Liver (tissue), 8 donors: ENCODE measurements at regions not wholly inside any gene's neighbourhood (a gene's known extent, or its start where the extent isn't known, plus 50 kb on each side); places are given as distances from the start of the nearest gene placed in this dataset.

Experiments used
- DNase-seq: peaks from one replicate; pipeline ENCODE4 v3.0.0-alpha.2; 2017; ENCODE audit warnings: low spot score
- H3K27ac ChIP-seq, 2 donors: one replicate each; pipeline ENCODE4 v1.7.0; 2013; ENCODE audit warnings: inconsistent platforms in 2 of 2, low read length in 2 of 2, control low read depth in 1 of 2, low read depth in 1 of 2, mild to moderate bottlenecking in 1 of 2
- H3K27me3 ChIP-seq, 4 donors: one replicate each; pipeline versions ENCODE4 v1.6.1 to v1.7.0; 2013; ENCODE audit warnings: low read length in 3 of 4, inconsistent platforms in 1 of 4, mild to moderate bottlenecking in 1 of 4, moderate library complexity in 1 of 4; ENCODE audit not compliant: control insufficient read depth in 4 of 4, insufficient read depth in 4 of 4
- H3K36me3 ChIP-seq, 4 donors: one replicate each; pipeline versions ENCODE4 v1.6.1 to v1.7.0; 2013; ENCODE audit warnings: low read length in 3 of 4, mild to moderate bottlenecking in 3 of 4, low read depth in 1 of 4, moderate library complexity in 1 of 4; ENCODE audit not compliant: control insufficient read depth in 4 of 4, insufficient read depth in 3 of 4
- H3K4me1 ChIP-seq, 4 donors: one replicate each; pipeline versions ENCODE4 v1.6.1 to v1.7.0; 2013; ENCODE audit warnings: low read length in 3 of 4, mild to moderate bottlenecking in 3 of 4, moderate library complexity in 1 of 4; ENCODE audit not compliant: control insufficient read depth in 4 of 4, insufficient read depth in 4 of 4
- H3K4me3 ChIP-seq, 3 donors: one replicate each; pipeline versions ENCODE4 v1.6.1 to v1.7.0; 2013; ENCODE audit warnings: low read length in 3 of 3, control low read depth in 1 of 3, low read depth in 1 of 3, mild to moderate bottlenecking in 1 of 3
- H3K9ac ChIP-seq, 2 donors: one replicate each; pipeline ENCODE4 v1.7.0; 2013; ENCODE audit warnings: low read length in 2 of 2, mild to moderate bottlenecking in 2 of 2, moderate library complexity in 2 of 2, control low read depth in 1 of 2, low read depth in 1 of 2
- H3K9me3 ChIP-seq, 4 donors: one replicate each; pipeline versions ENCODE4 v1.6.1 to v1.7.0; 2013; ENCODE audit warnings: low read length in 3 of 4; ENCODE audit not compliant: control insufficient read depth in 4 of 4
- ATF3 ChIP-seq: IDR thresholded peaks from 2 replicates; pipeline ENCODE4 v1.6.1; 2016; ENCODE audit warnings: antibody characterized with exemption
- CTCF ChIP-seq: fragments of 150-350 bp; IDR thresholded peaks from 2 replicates; pipeline ENCODE4 v1.5.1; 2017; ENCODE audit warnings: improper control_type of control experiment, low read depth, low read length; ENCODE audit not compliant: missing input control
- FOXA1 ChIP-seq: IDR thresholded peaks from 2 replicates; pipeline ENCODE4 v1.6.1; 2016; ENCODE audit warnings: antibody characterized with exemption
- FOXA2 ChIP-seq: IDR thresholded peaks from 2 replicates; pipeline ENCODE4 v1.6.1; 2016; ENCODE audit warnings: antibody characterized with exemption
- GABPA ChIP-seq, 2 donors: IDR thresholded peaks in 1 of 2; conservative IDR thresholded peaks in 1 of 2; 2 replicates each; pipeline ENCODE4 v1.6.1; 2016; ENCODE audit warnings: antibody characterized with exemption in 2 of 2, mild to moderate bottlenecking in 1 of 2, moderate library complexity in 1 of 2
- HNF4A ChIP-seq, 2 donors: conservative IDR thresholded peaks; 2 replicates each; pipeline ENCODE4 v1.6.1; 2016; ENCODE audit warnings: antibody characterized with exemption in 2 of 2, mild to moderate bottlenecking in 2 of 2
- HNF4G ChIP-seq: IDR thresholded peaks from 2 replicates; pipeline ENCODE4 v1.6.1; 2016; ENCODE audit warnings: antibody characterized with exemption
- JUND ChIP-seq, 2 donors: IDR thresholded peaks; 2 replicates each; pipeline ENCODE4 v1.6.1; 2016; ENCODE audit warnings: antibody characterized with exemption in 2 of 2
- MAX ChIP-seq: IDR thresholded peaks from 2 replicates; pipeline ENCODE4 v1.6.1; 2016; ENCODE audit warnings: antibody characterized with exemption
- NR2F2 ChIP-seq: IDR thresholded peaks from 2 replicates; pipeline ENCODE4 v1.6.1; 2016; ENCODE audit warnings: antibody characterized with exemption
- REST ChIP-seq: IDR thresholded peaks from 2 replicates; pipeline ENCODE4 v1.6.1; 2016; ENCODE audit warnings: antibody characterized with exemption, mild to moderate bottlenecking
- SP1 ChIP-seq: IDR thresholded peaks from 2 replicates; pipeline ENCODE4 v1.6.1; 2018; ENCODE audit warnings: antibody characterized with exemption, mild to moderate bottlenecking
- TAF1 ChIP-seq: conservative IDR thresholded peaks from 2 replicates; pipeline ENCODE4 v1.6.1; 2016; ENCODE audit warnings: antibody characterized with exemption, mild to moderate bottlenecking
- YY1 ChIP-seq: IDR thresholded peaks from 2 replicates; pipeline ENCODE4 v1.6.1; 2016; ENCODE audit warnings: antibody characterized with exemption, mild to moderate bottlenecking
- ZBTB33 ChIP-seq: IDR thresholded peaks from 2 replicates; pipeline ENCODE4 v1.6.1; 2016; ENCODE audit warnings: antibody characterized with exemption
- WGBS: extraction: QIAGEN DNeasy Blood & Tissue Kit; methylation state at CpG from one replicate; pipeline ENCODE4 v1.1.7; 2013; 5-methylcytosine and 5-hydroxymethylcytosine counted together
- donor health status: healthy.
- donor health status: healthy.
- donor health status: healthy.
- donor health status: healthy.
- donor health status: healthy.

- H3K4me1 ChIP-seq = no peaks in the 10 kb centered on the region
- no peaks in the 10 kb centered on the region for H3K9me3 ChIP-seq
- 58% methylated on average over 5 of the region's 5 CpGs for WGBS
Measured at GRCh38 chr20:48474022-48474421, 353.8 kb downstream of the PREX1 start.

More at GRCh38 chr20:48474022-48474421, 353.8 kb downstream of the PREX1 start:
- peaks cover 0 to 3% (median 0%) of the 10 kb centered on the region in 4 donors for H3K27me3 ChIP-seq
- no peak overlapping the region for H3K4me3 ChIP-seq
- DNase-seq = no peak
- no peaks in the 10 kb centered on the region for H3K36me3 ChIP-seq
- no peak overlapping the region for H3K27ac ChIP-seq
- TF ChIP-seq JUND (IDR thresholded peaks at IDR 0.05) (no peak), REST (no peak), HNF4G (no peak), TAF1 (no peak), FOXA1 (no peak), SP1 (no peak), CTCF (no peak), ATF3 (no peak), HNF4A (conservative IDR thresholded peaks at IDR 0.05) (no peak), FOXA2 (no peak), YY1 (no peak), GABPA (IDR thresholded peaks at IDR 0.05 in 1 of 2, conservative IDR thresholded peaks at IDR 0.05 in 1 of 2) (no peak), ZBTB33 (no peak), MAX (no peak), NR2F2 (no peak)
- H3K9ac ChIP-seq = no peak overlapping the region
